ENCODE measurements at regions not wholly inside any gene's neighbourhood (a gene's known extent, or its start where the extent isn't known, plus 50 kb on each side); places are given as distances from the start of the nearest gene placed in this dataset.

- TF ChIP-seq POLR2A (IDR thresholded peaks at IDR 0.05; ENCODE audit: low read depth, low read length) (no peak), CHD1 (IDR thresholded peaks at IDR 0.05; ENCODE audit: low read depth, low read length) (no peak), RCOR1 (IDR thresholded peaks at IDR 0.05; ENCODE audit: insufficient replicate concordance, low read length) (no peak), FOS (IDR thresholded peaks at IDR 0.05; ENCODE audit: low read depth, low read length) (no peak), CEBPB (IDR thresholded peaks at IDR 0.05; ENCODE audit: low read depth, low read length) (no peak), MAZ (IDR thresholded peaks at IDR 0.05; ENCODE audit: borderline replicate concordance, low read depth, low read length) (no peak), USF2 (IDR thresholded peaks at IDR 0.05; ENCODE audit: low read depth, low read length) (no peak), ELK1 (IDR thresholded peaks at IDR 0.05; ENCODE audit: borderline replicate concordance, low read depth, low read length) (no peak), MXI1 (IDR thresholded peaks at IDR 0.05; ENCODE audit: borderline replicate concordance, low read depth, low read length) (no peak), RFX5 (IDR thresholded peaks at IDR 0.05; ENCODE audit: low read depth, low read length) (no peak), BHLHE40 (IDR thresholded peaks at IDR 0.05; ENCODE audit: low read depth, low read length) (no peak), CTCF (conservative IDR thresholded peaks at IDR 0.05; ENCODE audit: low read depth, low read length) (no peak), SMC3 (IDR thresholded peaks at IDR 0.05; ENCODE audit: low read depth, low read length) (no peak), NFE2L2 (IDR thresholded peaks at IDR 0.05; ENCODE audit: low read depth, low read length) (no peak), MAFK (IDR thresholded peaks at IDR 0.05; ENCODE audit: low read depth, low read length) (no peak), RAD21 (IDR thresholded peaks at IDR 0.05; ENCODE audit: low read length) (no peak)
- no peak overlapping the region for H3K18ac ChIP-seq (ENCODE audit: low read depth, low read length)
- no peak overlapping the region for H2BK120ac ChIP-seq (ENCODE audit: low read depth, low read length)
- ATAC-seq (ENCODE audit: low read depth) (no peak), DNase-seq (no peak)
- H2AFZ ChIP-seq (replicated peaks; ENCODE audit: low read length, poor library complexity) = no peak overlapping the region
- no peak overlapping the region for H3K4me3 ChIP-seq (ENCODE audit: insufficient read depth, low read depth, low read length)
- no peaks in the 10 kb centered on the region; the same call in 1 of the 2 replicates for H3K27me3 ChIP-seq (ENCODE audit: control insufficient read depth, insufficient read depth, low read length)
- no peak overlapping the region for H4K5ac ChIP-seq (ENCODE audit: low read depth, low read length)
- WGBS, 2 experiments (ENCODE audit: extremely low coverage in 2 of 2, insufficient read length in 1 of 2) = 80% methylated on average over 2 of the region's 13 CpGs; no CpG with 5 or more reads in 1 of the 2 experiments
- H3K56ac ChIP-seq (ENCODE audit: extremely low read depth, insufficient read depth, low read length) = no peak overlapping the region
- no peak overlapping the region for H2BK5ac ChIP-seq (ENCODE audit: low read depth, low read length, poor library complexity, severe bottlenecking)
- H3K36me3 ChIP-seq (ENCODE audit: control insufficient read depth, insufficient read depth, low read length) = no peaks in the 10 kb centered on the region
- intact Hi-C loops (cut with micrococcal nuclease) (no loop called here), in situ Hi-C loops (cut with MboI; ENCODE audit: low sequenced_read_pairs) (no loop called here), dilution Hi-C loops (cut with HindIII; ENCODE audit: low sequenced_read_pairs, unreplicated experiment) (no loop called here)
- H3K9me1 ChIP-seq (ENCODE audit: insufficient read depth, low read length) = no peaks in the 10 kb centered on the region
- no TSS peak for BruUV-seq (replicated peaks)
- H2BK20ac ChIP-seq (ENCODE audit: low read depth, low read length) = no peak overlapping the region
- no peak overlapping the region for H3K14ac ChIP-seq (replicated peaks; ENCODE audit: low read depth, low read length)
- H3K23ac ChIP-seq (ENCODE audit: low read depth, low read length) = no peak overlapping the region
- ChIA-PET CTCF (no interaction called here), POLR2A (ENCODE audit: unreplicated experiment) (no interaction called here)
- H3K9ac ChIP-seq (ENCODE audit: low read depth, low read length) = no peak overlapping the region
- no peak overlapping the region for H3K27ac ChIP-seq (ENCODE audit: insufficient read depth, low read length)
- H4K91ac ChIP-seq (ENCODE audit: insufficient read depth, low read depth, low read length) = no peak overlapping the region
- no peak overlapping the region for H2AK5ac ChIP-seq (ENCODE audit: low read depth, low read length)
- H3K79me1 ChIP-seq (ENCODE audit: low read depth in 1 of 2, low read length in 2 of 2) = no peaks in the 10 kb centered on the region
- H2AK9ac ChIP-seq (replicated peaks; ENCODE audit: low read depth, low read length, poor library complexity) = no peak overlapping the region
- no peak overlapping the region for H3K4ac ChIP-seq (ENCODE audit: low read depth, low read length)
- H4K20me1 ChIP-seq (ENCODE audit: insufficient read depth, low read length) = no peaks in the 10 kb centered on the region
- H4K8ac ChIP-seq (ENCODE audit: low read depth in 2 of 2, low read length in 2 of 2) = no peak overlapping the region
- no peaks in the 10 kb centered on the region for H3K9me3 ChIP-seq (ENCODE audit: control insufficient read depth, insufficient read depth, low read length)
- H3K4me1 ChIP-seq (ENCODE audit: control insufficient read depth, insufficient read depth, low read length) = no peaks in the 10 kb centered on the region
- no peak overlapping the region for H3K4me2 ChIP-seq (ENCODE audit: low read depth, low read length)
- H2BK15ac ChIP-seq (ENCODE audit: low read depth, low read length) = no peak overlapping the region
Measured at GRCh38 chr11:32229576-32230240, 138.8 kb downstream of the RCN1 start.

Measured in IMR-90 (cell line).